ENCODE measurements at regions not wholly inside any gene's neighbourhood (a gene's known extent, or its start where the extent isn't known, plus 50 kb on each side); places are given as distances from the start of the nearest gene placed in this dataset.

GRCh38 chr1:58904299-58905125 is 120.7 kb upstream of the JUN start:
- no peak for TF ChIP-seq CTCF (IDR thresholded peaks at IDR 0.05; ENCODE audit: insufficient read depth, low read length)
- no peak for TF ChIP-seq GABPA (IDR thresholded peaks at IDR 0.05; ENCODE audit: low read depth)
- TF ChIP-seq REST (IDR thresholded peaks at IDR 0.05; ENCODE audit: insufficient replicate concordance, low read depth): no peak
- no peak for TF ChIP-seq POLR2AphosphoS5 (IDR thresholded peaks at IDR 0.05; ENCODE audit: low read depth)
- no peak for TF ChIP-seq SPI1 (IDR thresholded peaks at IDR 0.05; ENCODE audit: borderline replicate concordance, low read depth)

Measured in HL-60 (cell line).